Ishikawa (cell line): ENCODE measurements at regions not wholly inside any gene's neighbourhood (a gene's known extent, or its start where the extent isn't known, plus 50 kb on each side); places are given as distances from the start of the nearest gene placed in this dataset.

Experiments
- CEBPB ChIP-seq: IDR thresholded peaks from 2 replicates; pipeline ENCODE4 v1.6.1; 2012
- TAF1 ChIP-seq: IDR thresholded peaks from 2 replicates; pipeline ENCODE4 v1.6.1; 2012; ENCODE audit warnings: low read depth, mild to moderate bottlenecking

GRCh38 chr3:459311-459670 is 262.7 kb downstream of the CHL1 start:
- TF ChIP-seq TAF1 = no peak
- no peak for TF ChIP-seq CEBPB
